ENCODE measurements at regions not wholly inside any gene's neighbourhood (a gene's known extent, or its start where the extent isn't known, plus 50 kb on each side); places are given as distances from the start of the nearest gene placed in this dataset.

DNA sequence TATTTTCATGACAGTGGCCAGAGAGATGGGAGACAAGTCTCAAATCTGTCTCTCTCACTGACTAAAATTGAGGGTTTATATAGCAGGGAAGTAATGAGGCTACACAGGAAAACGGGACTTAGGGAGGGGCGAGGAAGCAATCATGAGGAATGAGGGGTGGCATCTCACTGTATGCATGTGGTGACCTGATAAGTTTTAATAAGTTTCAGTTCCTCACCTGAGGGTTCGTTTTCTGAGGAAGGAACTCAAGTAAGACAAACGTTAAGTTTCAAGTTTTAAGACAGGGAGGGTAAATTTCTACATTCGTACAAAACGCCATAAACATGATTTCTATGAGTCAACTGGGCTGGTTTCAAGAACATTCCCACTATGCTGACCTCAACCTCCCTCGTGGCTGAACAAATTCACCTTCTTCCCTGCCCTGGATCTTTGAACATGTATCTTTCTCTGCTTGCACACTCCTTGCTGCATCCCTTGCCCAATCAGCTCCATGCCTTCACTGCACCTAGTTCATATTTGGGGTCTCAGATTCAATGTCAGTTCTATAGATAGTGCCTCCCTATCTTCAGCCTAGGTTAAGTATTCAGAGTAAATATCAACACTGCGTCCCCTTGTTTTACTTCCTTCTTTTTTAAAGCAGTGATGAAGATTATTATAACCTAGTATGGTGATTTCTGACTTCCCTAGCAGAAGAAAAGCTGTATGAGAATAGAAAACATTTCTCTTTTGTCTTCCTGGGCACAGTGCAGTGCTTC is 53.3 kb upstream of the CNTNAP5 start:
- Histone ChIP-seq H3K4me3 (ENCODE audit: low read length) (no peak overlapping the region), H3K27me3 (ENCODE audit: control insufficient read depth, insufficient read depth, low read length) (no peaks in the 10 kb centered on the region), H3K36me3 (ENCODE audit: control insufficient read depth, insufficient read depth, low read length) (no peaks in the 10 kb centered on the region), H3K27ac (ENCODE audit: low read length) (no peak overlapping the region), H3K4me1 (ENCODE audit: control insufficient read depth, insufficient read depth, low read length) (no peaks in the 10 kb centered on the region), H3K9me3 (ENCODE audit: control insufficient read depth, insufficient read depth, low read length) (no peaks in the 10 kb centered on the region)
- no CpG with 5 or more reads among the region's 8 CpGs for WGBS (ENCODE audit: insufficient coverage, insufficient read length)
- no peak for DNase-seq (ENCODE audit: low read depth, low spot score)

Measured in iPS DF 6.9 (cell line).